BLaER1 (cell line): ENCODE measurements at regions not wholly inside any gene's neighbourhood (a gene's known extent, or its start where the extent isn't known, plus 50 kb on each side); places are given as distances from the start of the nearest gene placed in this dataset.

Experiments
- H3K27ac ChIP-seq: shearing (Covaris generic); formaldehyde crosslinking; 2 replicates; pipeline ENCODE4 v1.8.1; 2022
- H3K27me3 ChIP-seq: shearing (Covaris generic); formaldehyde crosslinking; 2 replicates; pipeline ENCODE4 v1.8.1; 2022
- H3K36me3 ChIP-seq: shearing (Covaris generic); formaldehyde crosslinking; 2 replicates; pipeline ENCODE4 v1.8.1; 2022
- H3K4me1 ChIP-seq: shearing (Covaris generic); formaldehyde crosslinking; 2 replicates; pipeline ENCODE4 v1.8.1; 2022
- H3K4me2 ChIP-seq: shearing (Covaris generic); formaldehyde crosslinking; 2 replicates; pipeline ENCODE4 v1.8.1; 2022
- H3K4me3 ChIP-seq: shearing (Covaris generic); formaldehyde crosslinking; 2 replicates; pipeline ENCODE4 v1.8.1; 2022
- H3K9ac ChIP-seq: shearing (Covaris generic); formaldehyde crosslinking; 2 replicates; pipeline ENCODE4 v1.8.1; 2022
- H3K9me3 ChIP-seq: shearing (Covaris generic); formaldehyde crosslinking; 2 replicates; pipeline ENCODE4 v1.8.1; 2022
- H4K20me1 ChIP-seq: shearing (Covaris generic); formaldehyde crosslinking; 2 replicates; pipeline ENCODE4 v1.8.1; 2022
- Cebpa-rat ChIP-seq: shearing (Covaris generic); IDR thresholded peaks from 2 replicates; pipeline ENCODE4 v1.8.1; 2022

DNA sequence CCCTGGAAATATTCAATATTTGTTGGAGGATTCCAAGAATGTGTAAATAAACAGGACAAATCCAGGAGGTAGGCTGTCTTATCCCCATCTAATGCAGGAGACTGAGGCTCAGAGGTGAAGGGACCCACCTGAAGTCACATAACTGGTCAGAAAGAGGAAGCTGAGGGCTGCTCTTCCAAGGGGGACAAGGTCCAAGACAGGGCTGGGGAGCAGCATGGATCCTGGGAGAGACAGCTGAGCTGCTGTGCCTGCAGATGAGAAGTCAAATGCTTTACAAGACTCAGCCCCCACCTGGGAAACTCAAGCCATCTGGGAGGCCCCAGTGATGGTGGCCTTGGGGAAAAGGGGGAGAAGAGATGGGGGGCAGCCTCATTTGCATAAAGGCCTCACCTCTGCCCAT is 224.4 kb downstream of the PTPRU start:
- peaks cover 8% of the 10 kb centered on the region; the same call in 1 of the 2 replicates for H3K27me3 ChIP-seq
- H3K4me1 ChIP-seq, result no peaks in the 10 kb centered on the region
- H3K9me3 ChIP-seq, result peaks cover 9% of the 10 kb centered on the region
- TF ChIP-seq Cebpa-rat, result no peak
- H3K9ac ChIP-seq, result no peak overlapping the region
- no peaks in the 10 kb centered on the region for H3K36me3 ChIP-seq
- H3K4me3 ChIP-seq, result no peak overlapping the region
- H4K20me1 ChIP-seq, result no peaks in the 10 kb centered on the region
- H3K4me2 ChIP-seq, result no peak overlapping the region
- no peak overlapping the region for H3K27ac ChIP-seq

DNA sequence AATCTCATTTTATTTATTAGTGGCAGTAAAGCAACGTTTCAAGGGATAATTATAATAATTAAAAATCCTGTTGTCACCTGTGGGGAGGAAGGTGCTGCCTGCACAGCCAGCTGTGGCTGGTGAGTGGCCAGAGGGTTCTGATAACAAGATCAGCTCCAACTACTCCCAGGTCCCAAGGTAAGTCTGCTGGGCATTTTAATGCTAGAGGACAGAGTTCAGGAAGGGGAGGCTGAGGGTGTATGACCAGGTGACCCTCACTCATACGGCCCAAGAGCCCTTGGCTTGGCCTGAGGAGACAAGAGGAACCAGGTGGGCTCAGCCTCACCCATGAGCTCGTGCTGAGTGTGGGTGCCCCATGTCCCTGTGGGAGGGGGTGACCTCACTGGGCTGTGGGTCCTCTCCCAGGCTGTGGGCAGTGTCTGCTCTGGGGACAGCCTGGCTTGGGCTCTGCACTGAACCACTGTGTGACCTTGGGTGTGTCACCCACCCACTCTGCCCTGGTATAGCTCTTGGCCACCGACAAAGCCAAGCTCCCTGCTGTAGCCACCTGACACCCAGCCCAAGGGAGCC is 223.8 kb downstream of the PTPRU start:
- Histone ChIP-seq H3K36me3 (no peaks in the 10 kb centered on the region), H3K4me1 (no peaks in the 10 kb centered on the region)

DNA sequence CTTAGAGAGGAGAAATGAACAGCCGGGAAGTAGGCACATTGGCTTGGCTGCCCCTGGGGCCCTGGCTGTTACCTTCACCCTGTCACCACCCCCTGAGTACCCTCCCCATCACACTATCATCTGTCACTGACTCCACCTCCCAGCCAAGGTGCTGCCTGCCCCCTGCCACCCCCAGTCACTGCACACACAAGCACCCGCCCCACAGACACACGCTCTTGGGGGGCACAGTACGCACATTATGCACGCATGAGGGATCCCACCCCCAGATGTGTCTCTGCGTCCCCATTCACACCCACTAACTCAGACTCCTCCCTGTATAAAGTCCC is 223.3 kb downstream of the PTPRU start:
- Histone ChIP-seq H3K4me1 (no peaks in the 10 kb centered on the region), H3K9ac (no peak overlapping the region), H4K20me1 (no peaks in the 10 kb centered on the region), H3K9me3 (peaks cover 2% of the 10 kb centered on the region), H3K4me3 (no peak overlapping the region), H3K4me2 (no peak overlapping the region), H3K36me3 (no peaks in the 10 kb centered on the region), H3K27me3 (peaks cover 8% of the 10 kb centered on the region; the same call in 1 of the 2 replicates), H3K27ac (no peak overlapping the region)
- no peak for TF ChIP-seq Cebpa-rat

More for the DNA sequence above, 223.8 kb downstream of the PTPRU start:
- Histone ChIP-seq H3K4me2 (no peak overlapping the region), H3K9me3 (peaks cover 7% of the 10 kb centered on the region), H3K27ac (no peak overlapping the region), H4K20me1 (no peaks in the 10 kb centered on the region), H3K9ac (no peak overlapping the region), H3K27me3 (peaks cover 8% of the 10 kb centered on the region; the same call in 1 of the 2 replicates), H3K4me3 (no peak overlapping the region)
- no peak for TF ChIP-seq Cebpa-rat

- TF ChIP-seq Cebpa-rat, result no peak
- Histone ChIP-seq H3K4me2 (no peak overlapping the region), H4K20me1 (no peaks in the 10 kb centered on the region), H3K36me3 (no peaks in the 10 kb centered on the region), H3K27me3 (peaks cover 8% of the 10 kb centered on the region; the same call in 1 of the 2 replicates), H3K27ac (no peak overlapping the region), H3K9me3 (no peaks in the 10 kb centered on the region), H3K4me1 (no peaks in the 10 kb centered on the region), H3K4me3 (no peak overlapping the region), H3K9ac (no peak overlapping the region)
Observed at GRCh38 chr1:29458737-29459619, 222.7 kb downstream of the PTPRU start.

- Histone ChIP-seq H3K4me3 (no peak overlapping the region), H3K4me1 (peaks cover 5% of the 10 kb centered on the region; the same call in 1 of the 2 replicates), H3K27ac (no peak overlapping the region), H3K9me3 (no peaks in the 10 kb centered on the region), H3K9ac (no peak overlapping the region), H4K20me1 (no peaks in the 10 kb centered on the region), H3K27me3 (peaks cover 8% of the 10 kb centered on the region; the same call in 1 of the 2 replicates), H3K4me2 (no peak overlapping the region), H3K36me3 (no peaks in the 10 kb centered on the region)
- no peak for TF ChIP-seq Cebpa-rat
Observed at GRCh38 chr1:29457496-29458368, 221.4 kb downstream of the PTPRU start.

GRCh38 chr1:29456685-29457435 is 220.5 kb downstream of the PTPRU start:
- no peak for TF ChIP-seq Cebpa-rat
- Histone ChIP-seq H3K36me3 (no peaks in the 10 kb centered on the region), H3K4me3 (no peak overlapping the region), H3K9me3 (no peaks in the 10 kb centered on the region), H3K27me3 (peaks cover 8% of the 10 kb centered on the region; the same call in 1 of the 2 replicates), H3K27ac (no peak overlapping the region), H3K9ac (no peak overlapping the region), H3K4me2 (no peak overlapping the region), H3K4me1 (peaks cover 5% of the 10 kb centered on the region; the same call in 1 of the 2 replicates), H4K20me1 (no peaks in the 10 kb centered on the region)

DNA sequence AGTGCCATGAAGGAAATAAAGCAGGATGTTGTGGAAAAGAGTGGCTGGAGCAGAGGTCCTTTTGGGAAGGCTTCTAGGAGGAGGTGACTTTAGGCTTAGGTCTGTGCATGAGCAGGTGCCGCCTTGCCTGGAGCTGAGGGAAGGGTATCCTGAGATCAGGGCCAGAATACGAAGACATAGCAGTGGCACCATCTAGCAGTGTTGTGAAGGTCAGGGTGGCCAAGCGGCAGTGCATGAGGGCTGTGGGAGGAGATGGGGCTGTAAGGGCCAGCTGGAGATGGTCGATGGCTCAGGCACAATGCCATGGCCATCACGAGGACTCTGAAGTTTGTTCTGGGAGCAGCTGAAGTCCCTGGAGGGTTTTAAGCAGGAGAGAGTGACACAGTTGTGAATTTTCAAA is 219.5 kb downstream of the PTPRU start:
- peaks cover 8% of the 10 kb centered on the region; the same call in 1 of the 2 replicates for H3K27me3 ChIP-seq
- H4K20me1 ChIP-seq, result no peaks in the 10 kb centered on the region
- no peak overlapping the region for H3K27ac ChIP-seq
- no peaks in the 10 kb centered on the region for H3K9me3 ChIP-seq
- no peak for TF ChIP-seq Cebpa-rat
- H3K4me1 ChIP-seq, result peaks cover 5% of the 10 kb centered on the region; the same call in 1 of the 2 replicates
- H3K4me2 ChIP-seq, result no peak overlapping the region
- no peak overlapping the region for H3K4me3 ChIP-seq
- H3K9ac ChIP-seq, result no peak overlapping the region
- no peaks in the 10 kb centered on the region for H3K36me3 ChIP-seq

GRCh38 chr1:29454616-29455380 is 218.5 kb downstream of the PTPRU start:
- peaks cover 8% of the 10 kb centered on the region; the same call in 1 of the 2 replicates for H3K27me3 ChIP-seq
- peaks cover 5% of the 10 kb centered on the region; the same call in 1 of the 2 replicates for H3K4me1 ChIP-seq
- H3K9me3 ChIP-seq, result no peaks in the 10 kb centered on the region
- no peak for TF ChIP-seq Cebpa-rat
- no peak overlapping the region for H3K9ac ChIP-seq
- H3K4me3 ChIP-seq, result no peak overlapping the region
- H3K27ac ChIP-seq, result no peak overlapping the region
- no peak overlapping the region for H3K4me2 ChIP-seq
- H3K36me3 ChIP-seq, result no peaks in the 10 kb centered on the region
- H4K20me1 ChIP-seq, result no peaks in the 10 kb centered on the region
